PC-3 (cell line): ENCODE measurements at regions not wholly inside any gene's neighbourhood (a gene's known extent, or its start where the extent isn't known, plus 50 kb on each side); places are given as distances from the start of the nearest gene placed in this dataset.

ENCODE experiments used
- EZH2phosphoT487 ChIP-seq: fragments of 300-600 bp; sonication (generic); IDR thresholded peaks from 2 replicates; pipeline ENCODE4 v1.6.1; 2018; ENCODE audit warnings: mild to moderate bottlenecking, antibody characterized with exemption, low read length, borderline replicate concordance
- TF ChIP-seq, protein P1 (sequence below): fragments of 300-600 bp; sonication (generic); conservative IDR thresholded peaks from 2 replicates; pipeline ENCODE4 v1.5.1; 2017; ENCODE audit warnings: antibody characterized with exemption, low read depth, mild to moderate bottlenecking, low read length

DNA sequence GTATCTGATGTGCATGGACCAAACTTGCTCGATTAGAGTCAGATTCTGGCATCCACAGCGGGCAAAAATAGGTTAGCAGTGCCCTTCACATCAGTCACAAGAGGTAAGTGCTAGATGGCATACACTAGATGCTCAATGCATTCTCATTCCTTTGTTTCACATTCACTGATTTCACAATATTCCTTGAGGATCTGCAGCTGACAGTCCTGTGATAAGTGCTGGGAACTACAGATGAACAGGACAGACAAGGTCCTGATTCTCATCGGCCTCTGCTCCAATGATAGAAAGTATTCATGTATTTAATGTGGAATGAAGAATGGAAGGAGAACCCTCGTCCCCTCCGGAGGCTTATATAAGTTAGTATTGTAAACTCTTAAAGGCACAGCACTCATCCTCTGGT is 96.8 kb upstream of the SERPINE2 start:
- TF ChIP-seq, protein P1, sequence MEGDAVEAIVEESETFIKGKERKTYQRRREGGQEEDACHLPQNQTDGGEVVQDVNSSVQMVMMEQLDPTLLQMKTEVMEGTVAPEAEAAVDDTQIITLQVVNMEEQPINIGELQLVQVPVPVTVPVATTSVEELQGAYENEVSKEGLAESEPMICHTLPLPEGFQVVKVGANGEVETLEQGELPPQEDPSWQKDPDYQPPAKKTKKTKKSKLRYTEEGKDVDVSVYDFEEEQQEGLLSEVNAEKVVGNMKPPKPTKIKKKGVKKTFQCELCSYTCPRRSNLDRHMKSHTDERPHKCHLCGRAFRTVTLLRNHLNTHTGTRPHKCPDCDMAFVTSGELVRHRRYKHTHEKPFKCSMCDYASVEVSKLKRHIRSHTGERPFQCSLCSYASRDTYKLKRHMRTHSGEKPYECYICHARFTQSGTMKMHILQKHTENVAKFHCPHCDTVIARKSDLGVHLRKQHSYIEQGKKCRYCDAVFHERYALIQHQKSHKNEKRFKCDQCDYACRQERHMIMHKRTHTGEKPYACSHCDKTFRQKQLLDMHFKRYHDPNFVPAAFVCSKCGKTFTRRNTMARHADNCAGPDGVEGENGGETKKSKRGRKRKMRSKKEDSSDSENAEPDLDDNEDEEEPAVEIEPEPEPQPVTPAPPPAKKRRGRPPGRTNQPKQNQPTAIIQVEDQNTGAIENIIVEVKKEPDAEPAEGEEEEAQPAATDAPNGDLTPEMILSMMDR = no peak
- no peak for TF ChIP-seq EZH2phosphoT487
